OCI-LY7 (cell line): ENCODE measurements at regions not wholly inside any gene's neighbourhood (a gene's known extent, or its start where the extent isn't known, plus 50 kb on each side); places are given as distances from the start of the nearest gene placed in this dataset.

Source experiments
- BruUV-seq: library from RNA; stranded (reverse); fragments of 400-500 nt; replicated peaks from 2 replicates; lab custom pipeline; 2021; lab: Mats Ljungman, UMichigan
- CTCF ChIA-PET: fragments of 300-600 bp; sonication (Branson Sonifier 250); formaldehyde crosslinking; loops from one replicate; lab custom pipeline; 2022; ENCODE audit warnings: antibody characterized with exemption; ENCODE audit not compliant: unreplicated experiment; lab: Charles Lee
- POLR2A ChIA-PET: fragments of 300-600 bp; sonication (Branson Sonifier 250); formaldehyde crosslinking; loops from one replicate; lab custom pipeline; 2022; ENCODE audit warnings: antibody characterized with exemption; lab: Charles Lee
- DNase-seq: peaks from one replicate; pipeline ENCODE4 v3.0.0-alpha.2; 2015; ENCODE audit warnings: low spot score
- H2AFZ ChIP-seq: fragments of 200-600 bp; sonication (generic), shearing (Covaris generic); 2 replicates; pipeline ENCODE4 v1.6.1; 2014; ENCODE audit warnings: mild to moderate bottlenecking, antibody characterized with exemption, low read length, moderate library complexity
- H3K27ac ChIP-seq: fragments of 200-600 bp; sonication (generic); 2 replicates; pipeline ENCODE4 v1.5.1; 2014; ENCODE audit warnings: mixed run types, low read depth, mild to moderate bottlenecking, moderate library complexity, low read length, inconsistent platforms; ENCODE audit not compliant: poor library complexity, severe bottlenecking
- H3K36me3 ChIP-seq: fragments of 200-600 bp; sonication (generic); 2 replicates; pipeline ENCODE4 v1.6.1; 2014; ENCODE audit warnings: mild to moderate bottlenecking, antibody characterized with exemption, low read length, moderate library complexity, mixed read lengths; ENCODE audit not compliant: insufficient read depth
- H3K4me1 ChIP-seq: fragments of 200-600 bp; sonication (generic); 2 replicates; pipeline ENCODE4 v1.5.1; 2014; ENCODE audit warnings: mild to moderate bottlenecking, low read length; ENCODE audit not compliant: insufficient read depth, poor library complexity, severe bottlenecking
- H3K4me2 ChIP-seq: fragments of 200-600 bp; sonication (generic); 2 replicates; pipeline ENCODE4 v1.6.1; 2014; ENCODE audit warnings: mild to moderate bottlenecking, low read length
- H3K4me3 ChIP-seq: fragments of 200-600 bp; sonication (generic); 2 replicates; pipeline ENCODE4 v1.5.1; 2014; ENCODE audit warnings: mild to moderate bottlenecking, low read depth, low read length; ENCODE audit not compliant: poor library complexity, severe bottlenecking
- H3K79me2 ChIP-seq: fragments of 200-600 bp; sonication (generic); 2 replicates; pipeline ENCODE4 v1.6.1; 2016; ENCODE audit warnings: low read depth, mild to moderate bottlenecking, low read length, moderate library complexity, mixed read lengths; ENCODE audit not compliant: insufficient read depth
- H3K9me2 ChIP-seq: fragments of 200-600 bp; sonication (generic); 2 replicates; pipeline ENCODE4 v1.6.1; 2016; ENCODE audit warnings: mild to moderate bottlenecking, low read length, mixed read lengths; ENCODE audit not compliant: insufficient read depth
- H3K9me3 ChIP-seq: fragments of 200-600 bp; sonication (generic); 2 replicates; pipeline ENCODE4 v1.6.1; 2014; ENCODE audit warnings: mild to moderate bottlenecking, mixed run types, low read length, mixed read lengths
- H4K20me1 ChIP-seq: fragments of 200-600 bp; sonication (generic); 2 replicates; pipeline ENCODE4 v1.6.1; 2014; ENCODE audit warnings: mild to moderate bottlenecking, antibody characterized with exemption, low read length, moderate library complexity, mixed read lengths; ENCODE audit not compliant: insufficient read depth
- CTCF ChIP-seq: fragments of 200-600 bp; sonication (generic); conservative IDR thresholded peaks from 2 replicates; pipeline ENCODE4 v1.5.1; 2014; ENCODE audit warnings: mild to moderate bottlenecking, antibody characterized with exemption, low read length, moderate library complexity, mixed read lengths
- EZH2phosphoT487 ChIP-seq: fragments of 200-600 bp; sonication (generic); IDR thresholded peaks from 2 replicates; pipeline ENCODE4 v1.6.1; 2018; ENCODE audit warnings: low read depth, borderline replicate concordance, mild to moderate bottlenecking, mixed run types, antibody characterized with exemption, low read length, moderate library complexity, mixed read lengths
- intact Hi-C: fragments of 100-400 bp; cut with micrococcal nuclease; formaldehyde crosslinking; loops from one replicate; pipeline ENCODE4 v1.10.0; 2022; ENCODE audit not compliant: unreplicated experiment

GRCh38 chr7:106450716-106451115 lies 165.9 kb upstream of the NAMPT start:
- DNase-seq: no peak
- H3K4me3 ChIP-seq: no peak overlapping the region
- no peaks in the 10 kb centered on the region for H3K79me2 ChIP-seq
- H3K36me3 ChIP-seq: no peaks in the 10 kb centered on the region
- no peaks in the 10 kb centered on the region for H3K9me2 ChIP-seq
- no peaks in the 10 kb centered on the region for H3K4me1 ChIP-seq
- TF ChIP-seq EZH2phosphoT487 (no peak), CTCF (no peak)
- ChIA-PET CTCF (no interaction called here), POLR2A (no interaction called here)
- no peak overlapping the region for H3K27ac ChIP-seq
- no peak overlapping the region for H3K4me2 ChIP-seq
- no peak overlapping the region for H2AFZ ChIP-seq
- BruUV-seq: no TSS peak
- H4K20me1 ChIP-seq: no peaks in the 10 kb centered on the region
- peaks cover 10% of the 10 kb centered on the region for H3K9me3 ChIP-seq
- intact Hi-C loops: no loop called here

- no TSS peak for BruUV-seq
- TF ChIP-seq CTCF (no peak), EZH2phosphoT487 (no peak)
- Histone ChIP-seq H3K4me1 (no peaks in the 10 kb centered on the region), H3K36me3 (no peaks in the 10 kb centered on the region), H3K79me2 (no peaks in the 10 kb centered on the region), H3K9me3 (peaks cover 10% of the 10 kb centered on the region), H3K27ac (no peak overlapping the region), H3K4me3 (no peak overlapping the region), H4K20me1 (no peaks in the 10 kb centered on the region), H2AFZ (no peak overlapping the region), H3K9me2 (no peaks in the 10 kb centered on the region), H3K4me2 (no peak overlapping the region)
- ChIA-PET CTCF (interaction anchor here (0.6 kb wide), 1 partner anchor 1160 kb away, joined by 3 read pairs; no protein-coding TSS in a partner anchor), POLR2A (interaction anchor here (0.9 kb wide), 1 partner anchor 16 kb away, joined by 3 read pairs; no protein-coding TSS in a partner anchor)
- intact Hi-C loops: no loop called here
- no peak for DNase-seq
Measured at GRCh38 chr7:106448992-106449859, 164.4 kb upstream of the NAMPT start.
